G401 (cell line): ENCODE measurements at regions not wholly inside any gene's neighbourhood (a gene's known extent, or its start where the extent isn't known, plus 50 kb on each side); places are given as distances from the start of the nearest gene placed in this dataset.

Experiments
- DNase-seq: peaks from one replicate; pipeline ENCODE4 v3.0.0-alpha.2; 2015; ENCODE audit warnings: low spot score
- in situ Hi-C: cut with HindIII; loops from 2 replicates; pipeline ENCODE4 v1.10.0; 2016; ENCODE audit warnings: low sequenced_read_pairs, mixed read lengths

DNA sequence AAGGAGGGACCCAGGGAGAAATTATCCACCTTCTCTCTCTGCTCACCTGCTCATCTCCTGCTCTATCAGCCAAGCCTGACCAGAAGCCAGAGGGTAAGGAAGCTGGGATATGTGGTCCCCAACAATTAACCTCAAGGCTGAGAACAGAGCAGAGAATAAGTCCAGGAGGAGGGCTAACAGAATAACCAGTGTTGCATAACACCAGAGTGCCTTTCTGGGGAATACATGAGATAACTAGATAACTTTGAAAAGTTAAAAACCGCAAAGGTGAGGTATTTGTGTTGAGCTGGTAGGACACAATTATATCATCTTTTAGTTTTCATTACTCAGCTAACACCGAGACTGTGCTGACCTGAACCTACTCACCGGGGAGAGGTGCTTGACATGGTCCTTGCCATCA is 180.8 kb downstream of the SALL1 start:
- in situ Hi-C loops = no loop called here

DNA sequence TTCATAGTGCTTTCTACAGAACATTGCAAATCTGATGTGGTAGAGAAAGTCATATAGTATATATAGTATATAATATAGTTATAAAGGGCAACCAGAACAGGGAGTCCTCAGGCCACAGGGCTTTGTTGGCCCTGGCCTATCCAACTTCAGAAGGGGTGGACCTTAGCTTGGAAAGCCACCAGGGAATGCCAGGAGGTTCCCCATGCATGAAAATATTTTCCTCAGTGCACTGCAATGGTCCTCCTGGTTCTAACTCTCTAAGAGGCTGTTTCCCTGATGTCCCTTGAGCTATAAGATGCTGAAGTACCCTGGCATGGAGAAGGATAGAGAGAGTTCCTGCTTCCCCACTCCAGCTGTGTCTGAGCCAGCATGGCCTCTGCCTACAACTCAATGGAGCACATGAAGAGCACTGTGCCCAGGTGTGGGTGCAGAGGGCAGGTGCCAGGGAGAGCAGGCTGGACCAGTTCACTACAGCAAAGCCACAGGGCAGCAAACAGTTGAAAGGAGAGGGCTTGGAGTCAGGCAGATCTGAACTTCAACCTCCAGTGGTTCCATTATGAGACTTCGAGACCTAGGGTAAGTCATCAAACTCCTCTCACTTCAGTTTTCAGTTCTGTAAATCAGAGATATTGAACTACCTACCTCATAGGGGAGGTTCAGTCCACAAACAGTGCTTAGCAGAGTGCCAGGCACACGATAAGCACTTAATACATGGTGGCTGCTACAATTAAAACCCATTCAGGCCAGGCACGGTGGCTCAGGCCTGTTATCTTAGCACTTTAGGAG is 183.1 kb downstream of the SALL1 start:
- in situ Hi-C loops = no loop called here
- no peak for DNase-seq

More for the DNA sequence above, 180.8 kb downstream of the SALL1 start:
- DNase-seq = no peak

GRCh38 chr16:50964491-50964890 is 186.6 kb downstream of the SALL1 start:
- in situ Hi-C loops = no loop called here
- no peak for DNase-seq

DNA sequence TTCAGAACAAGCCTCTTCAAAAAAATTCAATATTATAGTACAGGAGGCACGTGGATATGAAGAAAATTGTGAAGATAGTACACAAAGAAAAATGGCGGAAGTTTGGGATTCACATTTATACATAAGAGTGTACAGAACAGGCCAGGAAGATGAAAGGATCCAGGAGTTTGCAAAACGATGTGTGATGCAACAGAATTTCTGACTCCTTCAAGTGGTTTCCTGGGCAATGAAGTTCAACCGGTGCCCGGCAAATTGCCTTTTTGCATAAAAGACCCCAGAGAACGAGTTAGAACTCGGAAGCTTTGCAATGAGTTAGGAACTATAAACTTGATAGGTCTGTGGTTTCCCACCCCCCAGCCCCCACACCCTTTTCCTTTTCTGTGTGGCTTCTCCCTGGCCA is 189.1 kb downstream of the SALL1 start:
- in situ Hi-C loops = no loop called here

DNA sequence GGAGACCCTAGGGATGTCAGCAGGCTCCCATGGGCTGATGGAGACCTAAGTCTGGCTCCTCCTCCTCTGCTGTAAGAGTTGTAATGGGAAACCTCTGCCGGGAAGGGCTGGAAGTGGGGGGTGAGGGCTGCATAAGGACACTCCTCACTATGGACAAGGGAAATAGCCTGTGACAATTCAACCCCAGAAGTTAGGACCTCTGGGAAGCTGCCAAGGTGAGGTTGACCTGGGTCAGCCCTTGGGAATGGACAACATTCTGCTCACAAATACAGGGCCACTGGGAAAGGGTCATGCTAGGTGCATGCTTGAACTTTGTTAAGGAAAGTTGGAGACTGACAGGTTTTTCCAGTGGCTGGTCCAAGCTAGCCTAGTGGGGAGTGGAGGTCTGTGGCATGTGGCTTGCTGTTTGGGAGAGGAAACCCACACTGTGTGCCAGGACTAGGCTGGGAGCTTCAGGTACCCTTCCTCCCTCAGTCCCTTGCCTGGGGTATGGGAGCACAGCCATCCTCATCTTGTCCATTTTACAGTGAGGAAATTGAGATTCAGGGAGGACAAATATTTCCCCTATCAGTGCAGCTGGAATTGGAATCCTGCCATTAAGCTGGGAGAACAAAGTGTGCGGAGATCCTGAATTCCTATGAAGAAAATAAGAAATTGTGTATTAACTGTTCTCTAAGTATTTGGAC is 190.4 kb downstream of the SALL1 start:
- no peak for DNase-seq
- in situ Hi-C loops = no loop called here

More for the DNA sequence above, 189.1 kb downstream of the SALL1 start:
- no peak for DNase-seq

- in situ Hi-C loops = no loop called here
- DNase-seq = no peak
Observed at GRCh38 chr16:50957056-50957455, 194.0 kb downstream of the SALL1 start.

DNA sequence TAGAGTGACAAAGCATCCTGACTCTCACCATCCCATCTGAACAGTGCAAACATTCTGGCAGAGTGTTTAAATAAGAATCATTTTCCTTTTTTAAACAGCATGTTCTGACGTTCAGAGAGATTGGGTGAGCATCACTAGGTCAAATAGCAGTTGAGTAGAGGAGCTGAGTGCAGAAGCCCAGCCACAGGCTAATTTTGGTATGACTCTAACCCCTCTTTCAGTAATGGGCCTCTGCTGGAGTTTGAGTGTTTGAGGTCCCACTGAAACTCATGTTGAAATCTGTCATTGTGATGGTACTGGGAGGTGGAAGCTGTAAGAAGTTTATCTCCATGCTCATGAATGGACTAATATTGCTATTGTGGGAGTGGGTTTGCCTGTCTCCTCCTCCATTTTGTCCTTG is 194.4 kb downstream of the SALL1 start:
- DNase-seq = no peak
- in situ Hi-C loops = no loop called here

DNA sequence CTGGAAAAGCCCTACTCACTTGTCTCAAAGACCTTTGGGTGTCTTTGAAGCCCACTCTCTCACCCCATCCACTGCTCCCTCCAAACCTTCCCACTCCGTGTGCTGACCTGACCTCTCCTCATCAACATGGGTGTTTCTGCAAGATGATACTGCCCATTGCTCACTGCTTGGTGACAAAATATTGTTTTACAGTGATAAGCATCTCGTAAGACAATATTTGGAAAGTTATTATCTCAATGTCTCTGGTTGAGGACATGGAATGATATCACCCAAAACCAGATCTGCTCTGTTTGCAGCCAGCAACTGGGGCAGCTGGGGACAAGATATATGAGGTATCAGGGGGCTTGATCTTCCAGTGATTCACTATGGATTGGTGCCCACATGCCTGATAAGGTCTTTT is 195.8 kb downstream of the SALL1 start:
- in situ Hi-C loops = no loop called here
- DNase-seq = no peak

DNA sequence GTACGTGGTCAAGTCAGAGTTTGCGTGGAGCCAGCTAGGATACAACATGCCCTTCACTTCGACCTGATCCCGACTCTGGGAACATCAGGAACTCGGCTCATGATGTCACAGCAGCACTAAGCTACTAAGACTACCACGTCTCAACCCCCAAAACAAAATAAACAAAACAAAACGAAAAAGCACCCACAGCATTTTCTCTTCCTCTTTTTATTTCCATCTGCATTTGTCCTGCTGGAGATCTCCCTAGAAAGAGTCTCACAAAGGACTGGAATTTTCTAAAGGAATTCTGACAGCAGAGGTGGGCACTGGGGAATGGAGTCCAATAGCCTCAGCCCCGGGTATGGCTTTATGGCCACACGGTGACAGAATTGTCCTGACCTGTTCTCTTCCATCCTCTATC is 196.6 kb downstream of the SALL1 start:
- in situ Hi-C loops = no loop called here
- DNase-seq = no peak

DNA sequence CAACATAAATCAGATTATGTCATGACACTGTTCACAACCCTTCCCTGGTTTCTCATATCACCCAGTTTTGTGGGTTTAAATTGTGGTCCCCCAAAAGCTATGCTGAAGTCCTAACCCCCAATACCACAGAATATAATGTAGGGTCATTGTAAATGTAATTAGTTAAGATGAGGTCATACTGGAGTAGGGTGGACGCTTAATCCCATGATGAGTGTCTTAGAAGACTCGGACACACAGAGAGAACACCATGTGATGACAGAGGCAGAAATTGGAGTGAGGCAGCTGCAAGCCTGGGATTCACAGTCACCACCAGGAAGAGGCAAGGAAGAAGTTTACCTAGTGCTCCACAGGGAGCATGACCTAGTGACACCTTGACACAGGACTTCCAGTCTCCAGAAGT is 197.8 kb downstream of the SALL1 start:
- in situ Hi-C loops = no loop called here
- DNase-seq = no peak

GRCh38 chr16:50950955-50951354 is 200.1 kb downstream of the SALL1 start:
- in situ Hi-C loops = no loop called here
- DNase-seq = no peak

DNA sequence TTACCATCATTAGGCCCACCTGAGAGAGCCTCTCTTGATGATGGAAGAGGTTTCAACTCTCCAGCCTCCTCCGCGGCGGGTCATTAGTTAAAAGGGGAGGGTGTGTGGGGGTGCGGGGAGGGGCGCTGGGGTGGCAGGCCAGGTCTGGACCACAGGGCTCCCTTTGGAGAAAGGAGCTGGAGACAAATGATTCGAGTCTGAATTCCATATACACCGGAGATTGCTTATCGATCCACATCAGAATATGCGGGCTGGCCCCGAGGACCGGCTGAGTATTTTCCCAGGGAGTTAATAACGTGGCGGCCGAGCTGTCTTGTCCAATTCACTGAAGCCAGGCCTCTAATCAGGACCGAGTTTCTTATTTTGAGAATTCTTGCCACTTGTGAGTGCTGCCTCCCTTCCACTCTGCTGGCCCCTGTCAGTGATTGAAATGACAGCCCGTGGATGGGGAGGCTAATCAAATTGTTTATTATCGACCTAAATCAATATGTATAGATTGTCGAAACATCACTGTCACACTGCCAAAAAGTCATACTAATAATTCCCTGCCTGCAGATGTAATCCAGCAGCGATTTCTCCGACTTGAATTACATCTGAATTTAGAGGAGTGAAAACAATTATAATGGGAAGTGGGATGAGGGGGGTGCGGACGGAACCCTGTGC is 202.7 kb downstream of the SALL1 start:
- no peak for DNase-seq
- in situ Hi-C loops = no loop called here

DNA sequence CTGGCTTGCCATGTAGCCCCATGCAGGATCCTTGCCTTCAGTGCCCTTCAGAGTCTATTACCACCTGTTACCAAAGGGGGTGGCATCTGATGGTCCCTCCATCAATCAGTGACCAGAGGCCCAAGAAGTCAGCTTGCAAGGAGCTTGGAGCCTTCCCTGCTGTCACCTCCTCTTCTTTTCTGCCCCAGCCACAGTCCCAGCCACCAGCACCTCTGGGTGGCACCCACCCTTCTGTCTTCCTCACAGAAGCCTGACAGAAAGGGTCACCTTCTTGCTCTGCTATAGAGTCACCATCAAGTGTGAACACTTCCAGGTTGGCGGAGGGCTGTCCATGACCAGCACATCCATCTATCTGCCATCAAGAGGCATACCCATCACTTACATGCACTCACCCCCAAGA is 203.2 kb downstream of the SALL1 start:
- no peak for DNase-seq
- in situ Hi-C loops = no loop called here

- no peak for DNase-seq
- in situ Hi-C loops = no loop called here
Observed at GRCh38 chr16:50946606-50947005, 204.5 kb downstream of the SALL1 start.

DNA sequence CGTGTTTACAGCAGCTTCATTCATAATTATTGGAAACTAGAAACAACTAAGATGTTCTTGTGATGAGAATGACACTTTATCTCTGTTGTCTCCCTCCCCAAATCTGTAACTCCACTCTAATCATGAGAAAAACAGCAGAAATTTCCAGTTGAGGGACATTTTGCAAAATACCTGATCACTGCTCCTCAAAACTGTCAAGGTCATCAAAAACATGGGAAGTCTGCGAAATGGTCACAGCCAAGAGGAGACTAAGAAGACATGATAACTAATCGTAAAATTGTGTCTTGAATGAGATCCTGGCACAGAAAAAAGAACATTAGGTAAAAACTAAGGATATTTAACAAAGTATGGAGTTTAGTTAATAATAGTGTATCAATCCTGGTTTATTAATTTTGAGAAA is 204.2 kb downstream of the CYLD start:
- in situ Hi-C loops = no loop called here
- no peak for DNase-seq

DNA sequence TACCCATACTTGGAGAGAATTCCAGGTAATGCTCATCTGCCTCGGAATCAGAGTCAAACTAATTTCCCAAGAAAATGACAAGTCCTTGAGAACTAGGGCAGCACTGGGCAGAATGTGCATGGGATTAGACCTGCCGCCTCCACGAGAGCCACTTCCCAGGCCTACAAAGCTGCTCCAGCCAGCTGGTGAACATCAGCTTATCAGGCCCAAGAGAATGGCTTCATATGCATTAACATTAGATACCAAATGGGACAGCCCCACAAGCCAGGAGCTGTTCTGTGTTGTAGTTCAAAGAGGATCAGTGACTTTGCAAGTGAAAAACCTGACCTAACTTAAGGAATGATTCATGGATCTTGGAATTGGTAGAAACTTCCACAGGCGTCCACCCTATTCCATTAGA is 203.3 kb downstream of the CYLD start:
- DNase-seq = no peak
- in situ Hi-C loops = no loop called here

DNA sequence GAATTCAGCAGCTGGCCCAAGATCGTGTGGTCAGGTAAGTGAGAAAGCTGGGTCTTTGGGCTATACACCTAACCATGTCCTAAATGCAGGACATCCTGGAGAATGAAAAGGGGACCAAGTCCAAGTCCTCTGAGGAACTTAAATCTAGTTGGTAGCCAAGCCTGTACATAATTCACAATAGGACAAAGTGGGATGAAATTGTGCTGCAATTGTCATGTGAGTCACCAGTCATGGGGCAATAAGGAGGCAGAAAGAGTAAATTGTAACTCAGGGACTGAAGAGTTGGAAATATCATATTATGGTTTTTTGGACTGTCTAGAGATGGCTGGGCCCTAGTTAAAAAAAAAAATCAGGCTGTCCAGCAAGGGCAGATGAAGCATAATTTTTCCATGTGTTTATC is 202.6 kb downstream of the CYLD start:
- no peak for DNase-seq
- in situ Hi-C loops = no loop called here

GRCh38 chr16:50944033-50944432 is 202.1 kb downstream of the CYLD start:
- DNase-seq = no peak
- in situ Hi-C loops = no loop called here

GRCh38 chr16:50942143-50942542 is 200.3 kb downstream of the CYLD start:
- in situ Hi-C loops = no loop called here

DNA sequence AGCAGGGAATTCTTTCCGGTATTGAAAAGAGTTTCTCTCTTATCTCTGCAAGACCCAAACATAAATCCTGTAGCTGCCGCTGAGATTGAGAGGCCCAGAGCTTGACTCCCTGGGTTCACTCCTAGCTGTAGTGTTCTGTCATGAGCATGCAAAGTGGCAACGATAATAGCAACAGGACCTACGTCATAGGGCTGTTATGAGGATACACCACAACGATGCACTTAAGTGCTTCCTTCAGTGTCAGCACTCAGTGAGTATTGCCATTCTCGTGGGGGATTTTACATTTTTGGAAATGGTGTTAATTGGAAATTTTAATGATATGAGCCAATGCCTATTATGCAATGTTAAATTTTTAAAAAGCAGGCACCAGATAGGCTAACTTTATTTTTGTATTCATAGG is 199.8 kb downstream of the CYLD start:
- DNase-seq = no peak
- in situ Hi-C loops = no loop called here

More at GRCh38 chr16:50942143-50942542, 200.3 kb downstream of the CYLD start:
- DNase-seq = no peak
